K562 (cell line): ENCODE measurements at regions not wholly inside any gene's neighbourhood (a gene's known extent, or its start where the extent isn't known, plus 50 kb on each side); places are given as distances from the start of the nearest gene placed in this dataset.

Experiments used
- ARID3B ChIP-seq: fragments of 250-450 bp; sonication (Bioruptor Pico); IDR thresholded peaks from 2 replicates; pipeline ENCODE4 v1.4.0; 2020; ENCODE audit warnings: borderline replicate concordance
- CHD7 ChIP-seq: fragments of 200-600 bp; sonication (generic); IDR thresholded peaks from one replicate; pipeline ENCODE4 v1.6.1; 2012; ENCODE audit warnings: mild to moderate bottlenecking, low read depth, low read length, inconsistent platforms
- ELF4 ChIP-seq: fragments of 450-650 bp; formaldehyde crosslinking; IDR thresholded peaks from 2 replicates; pipeline ENCODE4 v1.4.0; 2022; ENCODE audit warnings: missing genetic modification characterization
- HEY1 ChIP-seq: fragments of 250-450 bp; sonication (Bioruptor Pico); IDR thresholded peaks from 2 replicates; pipeline ENCODE4 v1.5.0; 2020; ENCODE audit warnings: mild to moderate bottlenecking, moderate library complexity, borderline replicate concordance
- NBN ChIP-seq: fragments of 450-650 bp; IDR thresholded peaks from 2 replicates; pipeline ENCODE4 v1.6.1; 2016; ENCODE audit warnings: low read depth, mild to moderate bottlenecking
- PATZ1 ChIP-seq: fragments of 250-450 bp; sonication (Bioruptor Pico); IDR thresholded peaks from 2 replicates; pipeline ENCODE4 v1.5.0; 2020; ENCODE audit warnings: mild to moderate bottlenecking, borderline replicate concordance
- PML ChIP-seq: IDR thresholded peaks from 2 replicates; pipeline ENCODE4 v1.6.1; 2012; ENCODE audit warnings: low read length, inconsistent platforms
- POLR2G ChIP-seq: fragments of 200-400 bp; formaldehyde crosslinking; IDR thresholded peaks from 2 replicates; pipeline ENCODE4 v1.6.1; 2017; ENCODE audit warnings: low read depth, mild to moderate bottlenecking, antibody characterized with exemption, low read length, moderate library complexity
- SMARCB1 ChIP-seq: IDR thresholded peaks from 2 replicates; pipeline ENCODE4 v1.6.1; 2011; ENCODE audit warnings: improper control_type of control experiment, low read depth; ENCODE audit not compliant: insufficient read length
- TFAM ChIP-seq: fragments of 250-450 bp; sonication (Bioruptor Pico); conservative IDR thresholded peaks from 2 replicates; pipeline ENCODE4 v1.5.0; 2021; ENCODE audit warnings: mild to moderate bottlenecking, moderate library complexity
- TRIM24 ChIP-seq, 2 experiments: fragments of 450-650 bp; IDR thresholded peaks; 2 replicates each; pipeline ENCODE4 v1.6.1; 2016
- ZBTB8A ChIP-seq: fragments of 450-650 bp; IDR thresholded peaks from 2 replicates; pipeline ENCODE4 v1.6.1; 2018; ENCODE audit warnings: mild to moderate bottlenecking, moderate library complexity; ENCODE audit not compliant: partially characterized antibody

GRCh38 chr6:87936065-87936464 lies 111.6 kb upstream of the SPACA1 start (continued):
- TF ChIP-seq CHD7, result no peak
- no peak for TF ChIP-seq PML
- no peak for TF ChIP-seq NBN
- TF ChIP-seq ELF4 (CRISPR knock-in tag), result no peak
- TF ChIP-seq SMARCB1, result no peak
- TF ChIP-seq ARID3B (CRISPR knock-in tag), result no peak
- no peak for TF ChIP-seq HEY1 (CRISPR knock-in tag)
- no peak for TF ChIP-seq TFAM (CRISPR knock-in tag)
- no peak for TF ChIP-seq PATZ1
- TF ChIP-seq TRIM24 (IDR thresholded peaks at IDR 0.05), result no peak
- TF ChIP-seq ZBTB8A, result no peak
- no peak for TF ChIP-seq POLR2G
